Upper lobe of right lung (tissue), 1 donor: ENCODE measurements at regions not wholly inside any gene's neighbourhood (a gene's known extent, or its start where the extent isn't known, plus 50 kb on each side); places are given as distances from the start of the nearest gene placed in this dataset.

Experiments
- ATAC-seq: fragments of 200-7000 bp; cut with Tn5 transposase; one replicate; pipeline ENCODE4 v1.9.1; 2020; ENCODE audit warnings: mild to moderate bottlenecking, moderate library complexity
- DNase-seq: peaks from one replicate; pipeline ENCODE4 v3.0.0-alpha.2; 2020
- H3K27ac ChIP-seq: fragments of 200-600 bp; one replicate; pipeline ENCODE4 v1.8.0; 2022
- H3K27me3 ChIP-seq: fragments of 200-600 bp; one replicate; pipeline ENCODE4 v1.8.0; 2022; ENCODE audit warnings: mild to moderate bottlenecking
- H3K36me3 ChIP-seq: fragments of 200-600 bp; one replicate; pipeline ENCODE4 v1.8.0; 2022
- H3K4me1 ChIP-seq: fragments of 200-600 bp; one replicate; pipeline ENCODE4 v1.8.0; 2022
- H3K4me3 ChIP-seq: fragments of 200-600 bp; one replicate; pipeline ENCODE4 v1.8.0; 2022; ENCODE audit warnings: mild to moderate bottlenecking
- H3K9me3 ChIP-seq: fragments of 200-600 bp; one replicate; pipeline ENCODE4 v1.8.0; 2022
- intact Hi-C: fragments of 100-400 bp; cut with DNase I; formaldehyde crosslinking; loops from one replicate; pipeline ENCODE4 v1.11.0; 2022
- TF ChIP-seq, protein P1 (sequence below): fragments of 200-600 bp; IDR thresholded peaks from one replicate; pipeline ENCODE4 v1.8.0; 2022; ENCODE audit warnings: antibody characterized with exemption
- donor health status: DM: no; HTN: yes; CAD: no; lungs with severe emphysema.

DNA sequence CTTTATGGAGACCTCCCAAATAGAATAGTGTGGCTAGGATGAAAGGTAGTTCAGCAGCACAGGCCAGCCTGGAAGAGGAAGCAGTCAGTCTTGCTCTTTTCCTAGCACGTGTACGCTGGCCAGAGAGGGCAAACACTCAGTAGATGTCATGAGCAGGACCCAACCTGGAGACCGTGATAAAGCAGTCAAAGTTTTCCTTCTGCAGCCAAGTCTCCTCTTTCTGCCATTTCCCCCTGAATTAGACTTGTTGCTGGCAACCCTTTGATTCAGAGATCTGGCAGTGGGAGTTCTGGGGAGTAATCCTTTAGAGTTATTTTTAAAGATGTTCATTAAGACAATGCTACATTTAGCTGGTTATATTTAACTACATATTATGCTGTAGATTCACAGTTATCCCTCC is 183.7 kb downstream of the EXOC5 start:
- Histone ChIP-seq H3K9me3 (no peaks in the 10 kb centered on the region), H3K27me3 (no peaks in the 10 kb centered on the region), H3K4me3 (no peak overlapping the region), H3K36me3 (no peaks in the 10 kb centered on the region), H3K27ac (no peak overlapping the region), H3K4me1 (no peaks in the 10 kb centered on the region)
- intact Hi-C loops = no loop called here
- ATAC-seq (no peak), DNase-seq (no peak)
- TF ChIP-seq, protein P1, sequence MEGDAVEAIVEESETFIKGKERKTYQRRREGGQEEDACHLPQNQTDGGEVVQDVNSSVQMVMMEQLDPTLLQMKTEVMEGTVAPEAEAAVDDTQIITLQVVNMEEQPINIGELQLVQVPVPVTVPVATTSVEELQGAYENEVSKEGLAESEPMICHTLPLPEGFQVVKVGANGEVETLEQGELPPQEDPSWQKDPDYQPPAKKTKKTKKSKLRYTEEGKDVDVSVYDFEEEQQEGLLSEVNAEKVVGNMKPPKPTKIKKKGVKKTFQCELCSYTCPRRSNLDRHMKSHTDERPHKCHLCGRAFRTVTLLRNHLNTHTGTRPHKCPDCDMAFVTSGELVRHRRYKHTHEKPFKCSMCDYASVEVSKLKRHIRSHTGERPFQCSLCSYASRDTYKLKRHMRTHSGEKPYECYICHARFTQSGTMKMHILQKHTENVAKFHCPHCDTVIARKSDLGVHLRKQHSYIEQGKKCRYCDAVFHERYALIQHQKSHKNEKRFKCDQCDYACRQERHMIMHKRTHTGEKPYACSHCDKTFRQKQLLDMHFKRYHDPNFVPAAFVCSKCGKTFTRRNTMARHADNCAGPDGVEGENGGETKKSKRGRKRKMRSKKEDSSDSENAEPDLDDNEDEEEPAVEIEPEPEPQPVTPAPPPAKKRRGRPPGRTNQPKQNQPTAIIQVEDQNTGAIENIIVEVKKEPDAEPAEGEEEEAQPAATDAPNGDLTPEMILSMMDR = no peak

DNA sequence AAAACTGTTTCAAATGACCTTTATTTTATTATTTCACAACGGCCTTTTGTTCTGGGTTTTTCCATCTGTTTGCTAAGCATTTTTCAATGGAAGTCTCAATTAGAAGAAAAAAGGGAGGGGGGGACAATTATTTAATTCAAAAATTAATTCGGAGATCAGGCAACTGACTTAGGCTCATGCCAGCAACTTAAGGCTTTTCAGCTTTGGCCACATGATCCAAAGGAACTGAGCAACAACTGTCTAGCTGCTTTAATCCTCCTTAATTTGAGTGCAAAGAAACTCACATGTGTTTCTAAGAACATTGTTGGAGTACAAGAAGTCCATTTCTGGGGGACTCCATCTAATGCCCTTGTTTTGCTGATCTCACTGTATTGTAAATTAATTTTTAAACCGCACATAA is 188.0 kb downstream of the EXOC5 start:
- Histone ChIP-seq H3K4me1 (no peaks in the 10 kb centered on the region), H3K27me3 (no peaks in the 10 kb centered on the region), H3K4me3 (no peak overlapping the region), H3K9me3 (no peaks in the 10 kb centered on the region), H3K36me3 (no peaks in the 10 kb centered on the region), H3K27ac (no peak overlapping the region)
- TF ChIP-seq, protein P1 = no peak
- no peak for DNase-seq
- no peak for ATAC-seq
- intact Hi-C loops = no loop called here

DNA sequence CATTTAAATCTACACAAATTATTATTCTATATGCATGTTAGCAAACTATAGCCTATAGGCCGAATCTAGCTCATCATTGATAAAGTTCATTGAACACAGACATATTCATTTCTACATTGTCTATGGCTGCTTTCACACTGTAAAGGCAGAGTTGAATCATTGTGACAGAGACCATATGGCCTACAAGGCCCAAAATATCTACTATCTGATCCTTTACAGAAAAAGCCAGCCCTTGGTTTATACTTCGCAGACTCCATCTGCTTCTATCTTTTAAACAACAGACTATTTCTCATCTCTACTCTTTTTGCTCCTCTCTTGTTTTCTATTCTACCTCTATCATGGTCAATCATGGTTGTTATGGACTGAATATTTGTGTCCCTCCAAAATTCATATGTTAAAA is 190.7 kb downstream of the EXOC5 start:
- Histone ChIP-seq H3K27ac (no peak overlapping the region), H3K27me3 (no peaks in the 10 kb centered on the region), H3K4me1 (no peaks in the 10 kb centered on the region), H3K9me3 (no peaks in the 10 kb centered on the region), H3K36me3 (no peaks in the 10 kb centered on the region), H3K4me3 (no peak overlapping the region)
- TF ChIP-seq, protein P1 = no peak
- DNase-seq (no peak), ATAC-seq (no peak)
- intact Hi-C loops = no loop called here

DNA sequence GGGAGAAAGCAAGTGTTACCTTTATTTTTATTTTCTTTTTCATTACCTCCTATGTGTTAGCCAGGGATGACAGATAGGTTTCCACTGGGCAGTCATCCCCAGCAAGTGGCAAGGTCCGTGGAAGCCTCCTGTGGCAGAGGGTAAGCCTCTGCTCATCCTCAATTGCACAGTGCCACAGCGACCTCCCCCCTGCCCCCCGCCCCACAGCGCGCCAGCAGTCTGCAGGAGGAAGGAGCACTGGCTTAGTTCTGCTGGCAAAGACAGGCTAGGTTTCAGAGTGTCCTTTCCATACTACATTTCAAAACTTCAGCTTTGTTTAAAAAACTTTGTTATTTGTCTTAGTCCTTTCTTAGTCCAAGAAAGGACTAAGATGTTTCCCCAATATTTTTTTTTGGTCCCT is 194.7 kb downstream of the EXOC5 start:
- no peaks in the 10 kb centered on the region for H3K4me1 ChIP-seq
- intact Hi-C loops = no loop called here
- no peak overlapping the region for H3K27ac ChIP-seq
- no peak overlapping the region for H3K4me3 ChIP-seq
- H3K27me3 ChIP-seq = no peaks in the 10 kb centered on the region
- H3K36me3 ChIP-seq = no peaks in the 10 kb centered on the region
- ATAC-seq = no peak
- no peaks in the 10 kb centered on the region for H3K9me3 ChIP-seq
- no peak for DNase-seq
- TF ChIP-seq, protein P1 = no peak

DNA sequence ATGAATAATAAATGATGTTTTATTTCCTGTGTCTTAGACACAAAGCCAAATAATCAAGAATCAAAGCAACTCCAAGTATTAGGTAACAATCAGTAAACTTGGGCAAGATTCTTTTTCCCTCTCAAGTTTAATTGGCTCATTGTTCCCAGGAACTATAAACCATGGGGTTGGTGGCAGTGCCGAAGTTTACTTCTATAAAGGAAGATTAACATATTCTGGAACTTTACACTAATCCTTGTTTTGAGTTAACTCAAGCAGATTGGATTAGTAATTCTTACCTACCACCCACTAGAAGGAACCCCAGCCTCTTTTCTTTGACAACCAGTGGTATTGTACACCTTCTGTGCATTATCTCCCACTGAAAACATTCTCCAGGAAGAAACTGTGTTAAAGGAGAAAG is 197.1 kb downstream of the EXOC5 start:
- Histone ChIP-seq H3K4me1 (no peaks in the 10 kb centered on the region), H3K4me3 (no peak overlapping the region), H3K36me3 (no peaks in the 10 kb centered on the region), H3K9me3 (no peaks in the 10 kb centered on the region), H3K27me3 (peaks cover 3% of the 10 kb centered on the region), H3K27ac (no peak overlapping the region)
- DNase-seq (no peak), ATAC-seq (no peak)
- TF ChIP-seq, protein P1 = no peak
- intact Hi-C loops = no loop called here

DNA sequence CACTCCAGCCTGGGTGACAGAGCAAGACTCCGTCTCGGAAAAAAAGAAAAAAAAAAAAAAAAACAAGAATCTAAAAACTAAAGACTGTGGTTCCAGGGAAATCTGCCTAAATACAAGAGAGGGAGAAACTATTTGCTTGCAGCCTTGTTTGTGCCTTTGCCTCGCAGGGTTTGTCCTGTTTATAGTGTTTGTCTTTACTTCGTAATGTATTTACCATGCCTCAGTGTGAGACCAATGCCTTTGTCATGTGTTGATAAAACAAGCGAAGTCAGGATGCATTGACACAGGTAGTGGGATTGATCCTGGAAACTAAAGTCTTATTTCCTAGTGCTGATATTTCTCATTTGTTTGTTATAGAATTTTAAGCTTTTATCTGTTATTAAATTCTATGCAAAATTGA is 199.0 kb downstream of the EXOC5 start:
- H3K36me3 ChIP-seq = no peaks in the 10 kb centered on the region
- DNase-seq (no peak), ATAC-seq (no peak)
- peaks cover 3% of the 10 kb centered on the region for H3K27me3 ChIP-seq
- no peak overlapping the region for H3K27ac ChIP-seq
- H3K4me3 ChIP-seq = no peak overlapping the region
- TF ChIP-seq, protein P1 = no peak
- H3K4me1 ChIP-seq = no peaks in the 10 kb centered on the region
- intact Hi-C loops = no loop called here
- no peaks in the 10 kb centered on the region for H3K9me3 ChIP-seq
